ENCODE measurements at regions not wholly inside any gene's neighbourhood (a gene's known extent, or its start where the extent isn't known, plus 50 kb on each side); places are given as distances from the start of the nearest gene placed in this dataset.

DNA sequence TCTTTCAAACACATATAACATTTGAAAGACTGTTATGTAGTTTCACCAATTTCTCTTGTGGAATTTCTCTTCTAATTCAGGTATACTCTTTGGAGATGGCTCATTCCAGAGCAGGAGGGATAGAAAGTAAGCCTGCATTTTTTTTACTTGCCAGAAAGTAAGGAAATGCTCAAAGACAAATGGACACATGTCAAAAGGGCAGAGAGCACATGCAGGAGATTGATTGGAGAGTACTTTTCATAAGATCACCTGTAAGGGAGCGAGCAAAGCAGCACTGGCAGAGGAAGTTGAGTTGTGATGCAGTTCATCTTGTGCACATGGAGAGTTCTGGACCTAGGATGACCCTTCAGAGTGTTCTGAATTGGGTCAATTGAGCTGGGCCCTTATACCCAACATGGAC lies 51.4 kb upstream of the FBXO33 start:
- in situ Hi-C loops (cut with HindIII; ENCODE audit: extremely low pct_ligation_motif_present, low pct_unique_long_range_greater_than_20kb) (no loop called here), intact Hi-C loops (cut with micrococcal nuclease; ENCODE audit: unreplicated experiment) (no loop called here)
- ChIA-PET CTCF (ENCODE audit: low intra/inter-chr PET ratio, low total read pairs) (no interaction called here), POLR2A (no interaction called here)
- no peak overlapping the region for H3K9ac ChIP-seq (ENCODE audit: insufficient read depth, low read depth, low read length)
- no peak overlapping the region for H3K4me3 ChIP-seq (replicated peaks in 1 of 3; ENCODE audit: insufficient read depth in 1 of 3, low read depth in 2 of 3, low read length in 3 of 3)
- H3K9me3 ChIP-seq (ENCODE audit: low read length): no peaks in the 10 kb centered on the region
- 0 out of 5 replicates have a peak, but pooled peaks cover 0 to under 1% of the 10 kb centered on the region in 2 experiments for H3K27me3 ChIP-seq (ENCODE audit: control insufficient read depth in 1 of 2, insufficient read depth in 2 of 2, low read length in 2 of 2)
- TF ChIP-seq MNT (IDR thresholded peaks at IDR 0.05) (peak; percentile 92), ZNF574 (CRISPR knock-in tag; IDR thresholded peaks at IDR 0.05) (no peak), ZNF512B (CRISPR knock-in tag; IDR thresholded peaks at IDR 0.05; ENCODE audit: borderline replicate concordance) (no peak), AKAP8 (CRISPR knock-in tag; IDR thresholded peaks at IDR 0.05) (no peak)
- BruUV-seq (replicated peaks): no TSS peak
- WGBS (ENCODE audit: low lambda C conversion rate): 16% methylated on average over 1 of the region's 1 CpG
- H2AFZ ChIP-seq (ENCODE audit: low read length): no peak overlapping the region
- FAIRE-seq: no peak
- no peaks in the 10 kb centered on the region for H3K79me2 ChIP-seq (ENCODE audit: insufficient read depth, low read length)
- H4K20me1 ChIP-seq (ENCODE audit: insufficient read depth, low read length): no peaks in the 10 kb centered on the region
- no peak for DNase-seq (ENCODE audit: low spot score)
- H3K4me2 ChIP-seq (ENCODE audit: low read depth, low read length): no peak overlapping the region
- H3K27ac ChIP-seq (ENCODE audit: extremely low read length, insufficient read depth, low read length): no peak overlapping the region
- H3K4me1 ChIP-seq (ENCODE audit: insufficient read depth, low read length): no peaks in the 10 kb centered on the region
- H3K36me3 ChIP-seq (replicated peaks in 1 of 2; ENCODE audit: control insufficient read depth in 1 of 2, insufficient read depth in 2 of 2, low read length in 2 of 2): no peaks in the 10 kb centered on the region
- no peak for ATAC-seq

Data from HepG2 (cell line).